ENCODE measurements at regions not wholly inside any gene's neighbourhood (a gene's known extent, or its start where the extent isn't known, plus 50 kb on each side); places are given as distances from the start of the nearest gene placed in this dataset.
"Not testable (repeated sequence)": the region's sequence is repeated elsewhere in the genome, so short reads cannot be mapped to it uniquely, and the experiment has no call there.

- Histone ChIP-seq H3K36me3 (replicated peaks in 1 of 2; ENCODE audit: control insufficient read depth in 1 of 2, insufficient read depth in 2 of 2, low read length in 2 of 2) (no peaks in the 10 kb centered on the region), H3K9me3 (ENCODE audit: low read length) (no peaks in the 10 kb centered on the region), H3K27me3 (ENCODE audit: control insufficient read depth in 1 of 2, insufficient read depth in 2 of 2, low read length in 2 of 2) (peaks cover 0 to 6% of the 10 kb centered on the region in 2 experiments; a peak in 1 of 5 replicates), H3K4me2 (ENCODE audit: low read depth, low read length) (no peak overlapping the region), H3K4me1 (ENCODE audit: insufficient read depth, low read length) (no peaks in the 10 kb centered on the region), H3K4me3 (replicated peaks in 1 of 3; ENCODE audit: insufficient read depth in 1 of 3, low read depth in 2 of 3, low read length in 3 of 3) (no peak overlapping the region), H3K27ac (ENCODE audit: extremely low read length, insufficient read depth, low read length) (no peak overlapping the region), H3K9ac (ENCODE audit: insufficient read depth, low read depth, low read length) (no peak overlapping the region), H2AFZ (ENCODE audit: low read length) (no peak overlapping the region), H3K79me2 (ENCODE audit: insufficient read depth, low read length) (no peaks in the 10 kb centered on the region), H4K20me1 (ENCODE audit: insufficient read depth, low read length) (no peaks in the 10 kb centered on the region)
- CTCF ChIA-PET (ENCODE audit: low intra/inter-chr PET ratio, low total read pairs), result no interaction called here
- in situ Hi-C loops (cut with HindIII; ENCODE audit: extremely low pct_ligation_motif_present, low pct_unique_long_range_greater_than_20kb) (loop anchor here (5.0 to 25.0 kb wide), 2 partner anchors 99 to 159 kb away; no protein-coding TSS in a partner anchor), intact Hi-C loops (cut with micrococcal nuclease; ENCODE audit: unreplicated experiment) (no loop called here)
- ATAC-seq, result no peak
- FAIRE-seq, result no peak
- BruUV-seq (replicated peaks), result no TSS peak
- TF ChIP-seq SPEN (CRISPR knock-in tag; IDR thresholded peaks at IDR 0.05; ENCODE audit: low read depth) (no peak), ZNF549 (CRISPR knock-in tag; IDR thresholded peaks at IDR 0.05) (no peak), TEAD3 (CRISPR knock-in tag; optimal IDR thresholded peaks at IDR 0.05; ENCODE audit: borderline replicate concordance) (no peak), SCMH1 (CRISPR knock-in tag; IDR thresholded peaks at IDR 0.05; ENCODE audit: borderline replicate concordance) (no peak)
- POLR2A ChIA-PET, result no interaction called here
- 56% methylated on average over 3 of the region's 3 CpGs for WGBS (ENCODE audit: low lambda C conversion rate)
- DNase-seq (ENCODE audit: low spot score), result no peak
Observed at GRCh38 chr2:113361051-113361450, 76.4 kb upstream of the ZNG1B start.

GRCh38 chr2:113357071-113357470, 78.3 kb upstream of the PAX8 start:
- no peak for FAIRE-seq
- H3K9me3 ChIP-seq (ENCODE audit: low read length), result no peaks in the 10 kb centered on the region
- no peak for DNase-seq (ENCODE audit: low spot score)
- TF ChIP-seq NFE2L2 (IDR thresholded peaks at IDR 0.05; ENCODE audit: low read length), result no peak
- intact Hi-C loops (cut with micrococcal nuclease; ENCODE audit: unreplicated experiment), result no loop called here
- H4K20me1 ChIP-seq (ENCODE audit: insufficient read depth, low read length), result no peaks in the 10 kb centered on the region
- POLR2A ChIA-PET, result no interaction called here
- H2AFZ ChIP-seq (ENCODE audit: low read length), result no peak overlapping the region
- no peaks in the 10 kb centered on the region for H3K79me2 ChIP-seq (ENCODE audit: insufficient read depth, low read length)
- H3K27me3 ChIP-seq (ENCODE audit: control insufficient read depth in 1 of 2, insufficient read depth in 2 of 2, low read length in 2 of 2), result peaks cover 0 to 12% of the 10 kb centered on the region in 2 experiments; a peak in 3 of 5 replicates
- no TSS peak for BruUV-seq (replicated peaks)
- H3K9ac ChIP-seq (ENCODE audit: insufficient read depth, low read depth, low read length), result no peak overlapping the region
- no peak overlapping the region for H3K27ac ChIP-seq (ENCODE audit: extremely low read length, insufficient read depth, low read length)
- ATAC-seq, result no peak
- CTCF ChIA-PET (ENCODE audit: low intra/inter-chr PET ratio, low total read pairs), result no interaction called here
- H3K4me1 ChIP-seq (ENCODE audit: insufficient read depth, low read length), result no peaks in the 10 kb centered on the region
- in situ Hi-C loops (cut with HindIII; ENCODE audit: extremely low pct_ligation_motif_present, low pct_unique_long_range_greater_than_20kb), result loop anchor here (25.0 kb wide), 1 partner anchor 95 kb away; no protein-coding TSS in a partner anchor
- no peak overlapping the region for H3K4me2 ChIP-seq (ENCODE audit: low read depth, low read length)
- no peak overlapping the region for H3K4me3 ChIP-seq (replicated peaks in 1 of 3; ENCODE audit: insufficient read depth in 1 of 3, low read depth in 2 of 3, low read length in 3 of 3)
- no peaks in the 10 kb centered on the region for H3K36me3 ChIP-seq (replicated peaks in 1 of 2; ENCODE audit: control insufficient read depth in 1 of 2, insufficient read depth in 2 of 2, low read length in 2 of 2)
- 37% methylated on average over 3 of the region's 3 CpGs for WGBS (ENCODE audit: low lambda C conversion rate)

- H3K79me2 ChIP-seq (ENCODE audit: insufficient read depth, low read length); H3K9ac ChIP-seq (ENCODE audit: insufficient read depth, low read depth, low read length); BruUV-seq (replicated peaks); intact Hi-C loops (cut with micrococcal nuclease; ENCODE audit: unreplicated experiment); DNase-seq (ENCODE audit: low spot score); H3K4me3 ChIP-seq (replicated peaks in 1 of 3; ENCODE audit: insufficient read depth in 1 of 3, low read depth in 2 of 3, low read length in 3 of 3); H3K27ac ChIP-seq (ENCODE audit: extremely low read length, insufficient read depth, low read length); H3K36me3 ChIP-seq (replicated peaks in 1 of 2; ENCODE audit: control insufficient read depth in 1 of 2, insufficient read depth in 2 of 2, low read length in 2 of 2); H3K4me1 ChIP-seq (ENCODE audit: insufficient read depth, low read length); POLR2A ChIA-PET; H4K20me1 ChIP-seq (ENCODE audit: insufficient read depth, low read length); ATAC-seq; H2AFZ ChIP-seq (ENCODE audit: low read length); FAIRE-seq; H3K4me2 ChIP-seq (ENCODE audit: low read depth, low read length); CTCF ChIA-PET (ENCODE audit: low intra/inter-chr PET ratio, low total read pairs); H3K9me3 ChIP-seq (ENCODE audit: low read length): not testable (repeated sequence)
- in situ Hi-C loops (cut with HindIII; ENCODE audit: extremely low pct_ligation_motif_present, low pct_unique_long_range_greater_than_20kb), result loop anchor here (25.0 kb wide), 1 partner anchor 94 kb away; no protein-coding TSS in a partner anchor
- WGBS (ENCODE audit: low lambda C conversion rate), result 62% methylated on average over 5 of the region's 5 CpGs
- H3K27me3 ChIP-seq (ENCODE audit: control insufficient read depth in 1 of 2, insufficient read depth in 2 of 2, low read length in 2 of 2), result peaks cover 0 to 12% of the 10 kb centered on the region in 2 experiments; a peak in 3 of 5 replicates
Observed at GRCh38 chr2:113356284-113356683, 77.6 kb upstream of the PAX8 start.

- WGBS (ENCODE audit: low lambda C conversion rate), result 46% methylated on average over 8 of the region's 8 CpGs
- in situ Hi-C loops (cut with HindIII; ENCODE audit: extremely low pct_ligation_motif_present, low pct_unique_long_range_greater_than_20kb), result loop anchor here (25.0 kb wide), 1 partner anchor 93 kb away; no protein-coding TSS in a partner anchor
- H3K9ac ChIP-seq (ENCODE audit: insufficient read depth, low read depth, low read length); ATAC-seq; DNase-seq (ENCODE audit: low spot score); H3K4me3 ChIP-seq (replicated peaks in 1 of 3; ENCODE audit: insufficient read depth in 1 of 3, low read depth in 2 of 3, low read length in 3 of 3); FAIRE-seq; POLR2A ChIA-PET; CTCF ChIA-PET (ENCODE audit: low intra/inter-chr PET ratio, low total read pairs); H2AFZ ChIP-seq (ENCODE audit: low read length); H3K79me2 ChIP-seq (ENCODE audit: insufficient read depth, low read length); H3K4me2 ChIP-seq (ENCODE audit: low read depth, low read length); H3K9me3 ChIP-seq (ENCODE audit: low read length); H3K4me1 ChIP-seq (ENCODE audit: insufficient read depth, low read length); H3K27ac ChIP-seq (ENCODE audit: extremely low read length, insufficient read depth, low read length); BruUV-seq (replicated peaks); intact Hi-C loops (cut with micrococcal nuclease; ENCODE audit: unreplicated experiment); H3K36me3 ChIP-seq (replicated peaks in 1 of 2; ENCODE audit: control insufficient read depth in 1 of 2, insufficient read depth in 2 of 2, low read length in 2 of 2); H4K20me1 ChIP-seq (ENCODE audit: insufficient read depth, low read length): not testable (repeated sequence)
- peaks cover 0 to 12% of the 10 kb centered on the region in 2 experiments; a peak in 3 of 5 replicates for H3K27me3 ChIP-seq (ENCODE audit: control insufficient read depth in 1 of 2, insufficient read depth in 2 of 2, low read length in 2 of 2)
Observed at GRCh38 chr2:113355339-113356015, 76.8 kb upstream of the PAX8 start.
